Activated CD4-positive, alpha-beta T cell treated with anti-CD3 and anti-CD28 coated beads, Interleukin-2, amount 10 ng/mL, durations not matched to agents 7 days and 5 days (primary cell): ENCODE measurements at regions not wholly inside any gene's neighbourhood (a gene's known extent, or its start where the extent isn't known, plus 50 kb on each side); places are given as distances from the start of the nearest gene placed in this dataset.

Experiments
- CTCF ChIA-PET: fragments of 350-600 bp; sonication (Branson Sonifier 250); formaldehyde crosslinking; loops from one replicate; lab custom pipeline; 2021; ENCODE audit warnings: antibody characterized with exemption; lab: Charles Lee
- POLR2A ChIA-PET: fragments of 350-600 bp; sonication (Branson Sonifier 250); formaldehyde crosslinking; loops from one replicate; lab custom pipeline; 2021; ENCODE audit warnings: antibody characterized with exemption; lab: Charles Lee
- DNase-seq: peaks from one replicate; pipeline ENCODE4 v3.0.0-alpha.2; 2020
- H3K27ac Mint-ChIP-seq: one replicate; pipeline ENCODE4 v1.8.0; 2021; ENCODE audit warnings: mild to moderate bottlenecking, moderate library complexity, mixed read lengths
- H3K27me3 Mint-ChIP-seq: one replicate; pipeline ENCODE4 v1.8.0; 2021; ENCODE audit warnings: mixed read lengths
- H3K36me3 Mint-ChIP-seq: one replicate; pipeline ENCODE4 v1.8.0; 2021; ENCODE audit warnings: low read depth, mixed read lengths
- H3K4me1 Mint-ChIP-seq: one replicate; pipeline ENCODE4 v1.8.0; 2021; ENCODE audit warnings: mixed read lengths
- H3K4me3 Mint-ChIP-seq: one replicate; pipeline ENCODE4 v1.8.0; 2021; ENCODE audit warnings: mild to moderate bottlenecking, moderate library complexity, mixed read lengths
- H3K9me3 Mint-ChIP-seq: one replicate; pipeline ENCODE4 v1.8.0; 2021; ENCODE audit warnings: mixed read lengths

GRCh38 chr18:77600674-77601073, 351.0 kb downstream of the GALR1 start:
- no peaks in the 10 kb centered on the region for H3K36me3 Mint-ChIP-seq
- H3K9me3 Mint-ChIP-seq, result no peaks in the 10 kb centered on the region
- no peak for DNase-seq
- no peaks in the 10 kb centered on the region for H3K4me1 Mint-ChIP-seq
- no peak overlapping the region for H3K27ac Mint-ChIP-seq
- no peak overlapping the region for H3K4me3 Mint-ChIP-seq
- H3K27me3 Mint-ChIP-seq, result peaks cover 2% of the 10 kb centered on the region
- POLR2A ChIA-PET, result no interaction called here
- CTCF ChIA-PET, result interaction anchor here (0.6 kb wide), 1 partner anchor 177 kb away, joined by 3 read pairs; no protein-coding TSS in a partner anchor

GRCh38 chr18:77601567-77601966, 351.9 kb downstream of the GALR1 start:
- Mint-ChIP-seq H3K27ac (no peak overlapping the region), H3K27me3 (peaks cover 2% of the 10 kb centered on the region), H3K4me1 (no peaks in the 10 kb centered on the region), H3K9me3 (no peaks in the 10 kb centered on the region), H3K36me3 (no peaks in the 10 kb centered on the region), H3K4me3 (no peak overlapping the region)
- ChIA-PET POLR2A (no interaction called here), CTCF (no interaction called here)
- DNase-seq, result no peak

- Mint-ChIP-seq H3K4me3 (no peak overlapping the region), H3K27ac (no peak overlapping the region), H3K4me1 (no peaks in the 10 kb centered on the region), H3K36me3 (no peaks in the 10 kb centered on the region), H3K27me3 (no peaks in the 10 kb centered on the region), H3K9me3 (no peaks in the 10 kb centered on the region)
- ChIA-PET POLR2A (no interaction called here), CTCF (interaction anchor here (0.5 kb wide), 1 partner anchor 1065 kb away, joined by 3 read pairs; no protein-coding TSS in a partner anchor)
- DNase-seq, result no peak
Observed at GRCh38 chr18:77607087-77607486, 357.4 kb downstream of the GALR1 start.

- H3K27me3 Mint-ChIP-seq, result no peaks in the 10 kb centered on the region
- no peak overlapping the region for H3K4me3 Mint-ChIP-seq
- ChIA-PET CTCF (no interaction called here), POLR2A (no interaction called here)
- DNase-seq, result no peak
- H3K36me3 Mint-ChIP-seq, result no peaks in the 10 kb centered on the region
- no peak overlapping the region for H3K27ac Mint-ChIP-seq
- no peaks in the 10 kb centered on the region for H3K4me1 Mint-ChIP-seq
- no peaks in the 10 kb centered on the region for H3K9me3 Mint-ChIP-seq
Observed at GRCh38 chr18:77608807-77609206, 359.2 kb downstream of the GALR1 start.

- Mint-ChIP-seq H3K4me3 (no peak overlapping the region), H3K27ac (no peak overlapping the region), H3K9me3 (no peaks in the 10 kb centered on the region), H3K27me3 (peaks cover 13% of the 10 kb centered on the region), H3K4me1 (no peaks in the 10 kb centered on the region), H3K36me3 (no peaks in the 10 kb centered on the region)
- DNase-seq, result no peak
- ChIA-PET POLR2A (no interaction called here), CTCF (no interaction called here)
Observed at GRCh38 chr18:77617694-77618093, 368.0 kb downstream of the GALR1 start.

GRCh38 chr18:77619525-77619924, 369.9 kb downstream of the GALR1 start:
- H3K4me3 Mint-ChIP-seq, result no peak overlapping the region
- ChIA-PET POLR2A (no interaction called here), CTCF (no interaction called here)
- no peaks in the 10 kb centered on the region for H3K36me3 Mint-ChIP-seq
- H3K27me3 Mint-ChIP-seq, result peaks cover 13% of the 10 kb centered on the region
- no peaks in the 10 kb centered on the region for H3K4me1 Mint-ChIP-seq
- no peak overlapping the region for H3K27ac Mint-ChIP-seq
- no peak for DNase-seq
- no peaks in the 10 kb centered on the region for H3K9me3 Mint-ChIP-seq

GRCh38 chr18:77622009-77622692, 372.5 kb downstream of the GALR1 start:
- CTCF ChIA-PET, result no interaction called here
- POLR2A ChIA-PET, result no interaction called here
- DNase-seq, result no peak
- Mint-ChIP-seq H3K27ac (no peak overlapping the region), H3K36me3 (no peaks in the 10 kb centered on the region), H3K27me3 (peaks cover 11% of the 10 kb centered on the region), H3K4me1 (no peaks in the 10 kb centered on the region), H3K9me3 (no peaks in the 10 kb centered on the region), H3K4me3 (no peak overlapping the region)

- Mint-ChIP-seq H3K36me3 (no peaks in the 10 kb centered on the region), H3K4me1 (no peaks in the 10 kb centered on the region), H3K9me3 (no peaks in the 10 kb centered on the region), H3K27me3 (no peaks in the 10 kb centered on the region), H3K27ac (no peak overlapping the region), H3K4me3 (no peak overlapping the region)
- ChIA-PET CTCF (no interaction called here), POLR2A (no interaction called here)
- DNase-seq, result no peak
Observed at GRCh38 chr18:77632758-77633157, 383.1 kb downstream of the GALR1 start.

GRCh38 chr18:77634494-77634893, 384.8 kb downstream of the GALR1 start:
- POLR2A ChIA-PET, result no interaction called here

GRCh38 chr18:77635451-77635850, 385.8 kb downstream of the GALR1 start:
- Mint-ChIP-seq H3K9me3 (no peaks in the 10 kb centered on the region), H3K36me3 (no peaks in the 10 kb centered on the region), H3K27ac (no peak overlapping the region), H3K4me1 (no peaks in the 10 kb centered on the region), H3K27me3 (peaks cover 12% of the 10 kb centered on the region), H3K4me3 (no peak overlapping the region)
- POLR2A ChIA-PET, result no interaction called here
- CTCF ChIA-PET, result no interaction called here
- DNase-seq, result no peak

More at GRCh38 chr18:77634494-77634893, 384.8 kb downstream of the GALR1 start:
- Mint-ChIP-seq H3K36me3 (no peaks in the 10 kb centered on the region), H3K4me3 (no peak overlapping the region), H3K27ac (no peak overlapping the region), H3K9me3 (no peaks in the 10 kb centered on the region), H3K27me3 (peaks cover 12% of the 10 kb centered on the region), H3K4me1 (no peaks in the 10 kb centered on the region)
- no peak for DNase-seq
- CTCF ChIA-PET, result interaction anchor here (0.7 kb wide), 1 partner anchor 8 kb away, joined by 3 read pairs; no protein-coding TSS in a partner anchor

GRCh38 chr18:77635858-77636257, 386.2 kb downstream of the GALR1 start:
- Mint-ChIP-seq H3K27ac (no peak overlapping the region), H3K4me3 (no peak overlapping the region), H3K27me3 (peaks cover 12% of the 10 kb centered on the region), H3K36me3 (no peaks in the 10 kb centered on the region), H3K9me3 (no peaks in the 10 kb centered on the region), H3K4me1 (no peaks in the 10 kb centered on the region)
- DNase-seq, result no peak
- ChIA-PET POLR2A (no interaction called here), CTCF (no interaction called here)

- Mint-ChIP-seq H3K9me3 (peaks cover 2% of the 10 kb centered on the region), H3K4me3 (no peak overlapping the region), H3K27ac (no peak overlapping the region), H3K4me1 (no peaks in the 10 kb centered on the region), H3K27me3 (peaks cover 6% of the 10 kb centered on the region), H3K36me3 (no peaks in the 10 kb centered on the region)
- no peak for DNase-seq
- ChIA-PET POLR2A (no interaction called here), CTCF (no interaction called here)
Observed at GRCh38 chr18:77645170-77645872, 395.7 kb downstream of the GALR1 start.

- Mint-ChIP-seq H3K36me3 (no peaks in the 10 kb centered on the region), H3K27me3 (peaks cover 4% of the 10 kb centered on the region), H3K4me1 (no peaks in the 10 kb centered on the region), H3K4me3 (no peak overlapping the region), H3K27ac (no peak overlapping the region), H3K9me3 (peaks cover 2% of the 10 kb centered on the region)
- CTCF ChIA-PET, result no interaction called here
- no peak for DNase-seq
- POLR2A ChIA-PET, result no interaction called here
Observed at GRCh38 chr18:77647472-77647871, 397.8 kb downstream of the GALR1 start.
